NCI-H2171 treated with DMSO at 0.1 percent for 48 hours (cell line): ENCODE measurements at regions not wholly inside any gene's neighbourhood (a gene's known extent, or its start where the extent isn't known, plus 50 kb on each side); places are given as distances from the start of the nearest gene placed in this dataset.
"Not testable (repeated sequence)": the region's sequence is repeated elsewhere in the genome, so short reads cannot be mapped to it uniquely, and the experiment has no call there.

Experiments
- DNase-seq: peaks from one replicate; lab custom pipeline; 2025; lab: John Stamatoyannopoulos, UW

- DNase-seq = no peak
Measured at GRCh38 chr5:167852515-167852914, 438.9 kb upstream of the WWC1 start.

- DNase-seq = no peak
Measured at GRCh38 chr5:167853421-167853820, 438.0 kb upstream of the WWC1 start.

GRCh38 chr5:167855818-167856217, 435.6 kb upstream of the WWC1 start:
- DNase-seq = no peak

GRCh38 chr5:167857321-167857720, 434.1 kb upstream of the WWC1 start:
- DNase-seq = no peak

- DNase-seq = not testable (repeated sequence)
Measured at GRCh38 chr5:167858186-167858855, 433.1 kb upstream of the WWC1 start.

GRCh38 chr5:167861129-167861927, 430.1 kb upstream of the WWC1 start:
- DNase-seq = no peak

GRCh38 chr5:167861928-167862426, 429.5 kb upstream of the WWC1 start:
- no peak for DNase-seq

GRCh38 chr5:167863883-167864282, 427.6 kb upstream of the WWC1 start:
- no peak for DNase-seq

GRCh38 chr5:167864801-167865200, 426.6 kb upstream of the WWC1 start:
- DNase-seq = no peak

GRCh38 chr5:167866797-167867196, 424.6 kb upstream of the WWC1 start:
- DNase-seq = no peak

GRCh38 chr5:167867281-167867680, 424.2 kb upstream of the WWC1 start:
- no peak for DNase-seq

GRCh38 chr5:167869125-167869524, 422.3 kb upstream of the WWC1 start:
- no peak for DNase-seq

GRCh38 chr5:167870055-167870454, 421.4 kb upstream of the WWC1 start:
- DNase-seq = no peak

GRCh38 chr5:167871091-167871490, 420.4 kb upstream of the WWC1 start:
- DNase-seq = no peak

- DNase-seq = no peak
Measured at GRCh38 chr5:167872791-167873190, 418.7 kb upstream of the WWC1 start.

GRCh38 chr5:167877114-167877722, 414.2 kb upstream of the WWC1 start:
- no peak for DNase-seq

GRCh38 chr5:167877924-167878323, 413.5 kb upstream of the WWC1 start:
- DNase-seq = no peak

GRCh38 chr5:167880420-167880819, 411.0 kb upstream of the WWC1 start:
- DNase-seq = no peak

- no peak for DNase-seq
Measured at GRCh38 chr5:167881041-167881440, 410.4 kb upstream of the WWC1 start.

GRCh38 chr5:167886196-167886595, 405.2 kb upstream of the WWC1 start:
- no peak for DNase-seq

- DNase-seq = no peak
Measured at GRCh38 chr5:167888393-167888792, 403.1 kb upstream of the WWC1 start.

- DNase-seq = no peak
Measured at GRCh38 chr5:167889276-167889675, 402.2 kb upstream of the WWC1 start.
